CD4-positive, alpha-beta T cell treated with Interleukin-10 for 1 hour (primary cell): ENCODE measurements at regions not wholly inside any gene's neighbourhood (a gene's known extent, or its start where the extent isn't known, plus 50 kb on each side); places are given as distances from the start of the nearest gene placed in this dataset.
"Not testable (repeated sequence)": the region's sequence is repeated elsewhere in the genome, so short reads cannot be mapped to it uniquely, and the experiment has no call there.

Experiments
- DNase-seq: peaks from one replicate; pipeline ENCODE4 v3.0.0-alpha.2; 2020

DNA sequence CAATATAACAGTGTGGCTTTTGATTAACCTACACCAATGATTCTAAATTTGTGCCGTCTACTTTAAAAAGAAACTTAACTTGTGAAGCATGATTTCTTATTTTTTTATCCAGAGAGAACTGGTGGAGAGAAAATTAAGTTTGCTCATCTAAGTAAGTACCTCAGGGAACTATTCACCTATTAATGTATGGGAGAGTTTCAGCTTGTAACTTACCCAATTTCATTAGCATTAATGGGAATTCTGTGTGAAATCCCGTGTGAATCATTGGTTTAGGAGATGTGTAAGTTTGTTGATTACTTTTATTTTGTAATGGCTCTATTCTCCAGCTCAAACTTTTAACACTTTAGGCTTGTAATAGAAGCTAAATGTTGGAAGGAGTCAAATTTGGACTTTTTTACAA lies 1061.5 kb downstream of the TDRD15 start:
- no peak for DNase-seq

- DNase-seq, result not testable (repeated sequence)
These were observed 1062.6 kb downstream of the TDRD15 start for GRCh38 chr2:22186261-22186828.

- DNase-seq, result no peak
These were observed 1066.2 kb downstream of the TDRD15 start for GRCh38 chr2:22189893-22190480.

- no peak for DNase-seq
These were observed 1070.5 kb downstream of the TDRD15 start for GRCh38 chr2:22194218-22194617.

- no peak for DNase-seq
These were observed 1073.0 kb downstream of the TDRD15 start for GRCh38 chr2:22196806-22197205.

GRCh38 chr2:22198381-22199283 lies 1074.9 kb downstream of the TDRD15 start:
- DNase-seq, result no peak

- no peak for DNase-seq
These were observed 1076.2 kb downstream of the TDRD15 start for GRCh38 chr2:22199994-22200393.

DNA sequence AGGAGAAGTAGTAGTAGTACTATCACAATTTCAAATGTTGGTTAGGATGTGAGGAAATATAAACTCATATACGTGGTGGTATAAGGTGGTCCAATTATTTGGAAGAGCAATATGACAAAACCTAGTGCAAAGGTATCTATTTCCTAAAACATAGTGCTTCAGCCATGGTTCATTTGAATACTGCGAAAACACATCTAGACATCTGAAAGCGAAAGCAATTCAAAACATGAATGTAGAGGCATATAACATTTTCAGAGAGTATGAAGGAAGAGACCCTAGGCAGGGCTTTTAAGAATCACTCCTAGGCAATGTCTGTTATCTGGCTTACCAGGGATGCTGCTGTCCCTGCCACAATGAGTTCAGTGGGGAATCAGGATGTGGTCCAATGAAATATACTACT lies 1085.8 kb downstream of the TDRD15 start:
- DNase-seq, result no peak

DNA sequence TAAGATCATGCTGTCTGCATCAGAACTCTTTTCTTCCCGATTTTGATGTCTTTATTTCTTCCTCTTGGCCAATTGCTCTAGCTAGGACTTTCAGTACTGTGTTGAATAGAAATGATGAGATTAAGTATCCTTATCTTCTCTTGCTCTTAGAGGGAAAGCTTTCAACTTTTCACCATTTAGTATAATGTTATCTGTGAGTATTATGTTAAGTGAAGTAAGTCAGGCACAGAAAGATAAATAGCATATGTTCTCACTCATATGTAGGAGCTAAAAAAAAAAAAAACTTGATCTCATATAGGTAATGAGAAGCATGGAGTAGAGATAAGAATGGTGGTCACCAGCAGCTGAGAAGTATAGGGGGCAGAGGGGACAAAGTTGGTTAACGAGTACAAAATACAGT lies 1089.5 kb downstream of the TDRD15 start:
- DNase-seq, result no peak

DNA sequence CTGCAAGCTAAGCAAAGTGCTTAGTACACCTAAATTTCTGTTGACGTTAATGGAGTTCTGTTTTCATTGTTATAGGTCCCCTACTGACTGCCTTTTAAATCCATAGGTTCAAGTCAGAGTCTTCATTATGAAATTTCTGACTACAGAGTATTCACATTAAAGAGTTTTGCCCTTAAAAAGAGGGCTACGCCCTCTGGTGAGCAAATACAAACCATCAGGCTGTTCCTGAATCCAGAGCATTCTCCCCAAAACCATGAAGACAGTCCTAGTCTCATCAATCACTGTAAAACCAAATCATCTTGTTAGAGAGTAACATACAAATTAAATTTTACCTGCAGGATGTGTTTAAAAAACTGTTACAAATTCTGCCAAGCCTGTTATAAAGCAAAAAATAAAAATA lies 1091.7 kb downstream of the TDRD15 start:
- no peak for DNase-seq

GRCh38 chr2:22217881-22218280 lies 1094.1 kb downstream of the TDRD15 start:
- no peak for DNase-seq

DNA sequence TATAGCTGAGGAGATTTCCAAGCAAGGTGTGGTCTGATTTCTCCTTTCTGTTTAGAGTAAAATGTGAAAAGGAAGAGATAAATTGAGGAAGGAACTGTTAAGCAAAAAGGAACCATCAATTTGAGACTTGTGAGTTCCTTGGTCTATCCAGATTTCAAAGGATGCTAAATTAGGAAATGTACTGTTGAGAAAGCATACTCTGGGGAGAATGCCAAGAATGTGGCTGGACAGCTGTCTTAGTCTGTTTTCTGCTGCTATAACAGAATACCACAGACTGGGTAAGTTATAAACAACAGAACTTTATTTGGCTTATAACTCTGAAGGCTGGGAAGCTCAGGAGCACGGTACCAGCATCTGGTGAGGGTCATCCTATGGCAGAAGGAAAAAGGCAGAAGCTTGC lies 1097.2 kb downstream of the TDRD15 start:
- DNase-seq, result no peak

- DNase-seq, result no peak
These were observed 1115.2 kb downstream of the TDRD15 start for GRCh38 chr2:22238967-22239366.

DNA sequence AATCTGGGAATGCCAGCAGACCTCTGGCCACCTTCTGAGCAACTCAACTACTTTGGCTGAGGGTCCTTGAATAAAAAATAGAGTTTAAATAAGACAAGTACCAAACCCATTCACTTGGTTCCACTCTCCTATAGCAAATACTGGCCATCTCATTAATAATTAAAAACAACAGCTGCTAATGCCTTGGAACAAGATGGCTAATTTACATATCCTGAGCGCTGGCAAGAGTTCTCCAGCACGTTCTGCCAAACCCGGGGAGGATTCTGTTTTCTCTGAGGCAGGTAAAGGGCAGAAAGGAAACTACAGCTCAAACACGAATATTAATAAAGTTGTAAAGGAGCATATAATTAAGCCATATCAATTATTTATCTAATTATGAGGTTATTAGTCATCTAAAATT lies 1123.7 kb downstream of the TDRD15 start:
- DNase-seq, result no peak

DNA sequence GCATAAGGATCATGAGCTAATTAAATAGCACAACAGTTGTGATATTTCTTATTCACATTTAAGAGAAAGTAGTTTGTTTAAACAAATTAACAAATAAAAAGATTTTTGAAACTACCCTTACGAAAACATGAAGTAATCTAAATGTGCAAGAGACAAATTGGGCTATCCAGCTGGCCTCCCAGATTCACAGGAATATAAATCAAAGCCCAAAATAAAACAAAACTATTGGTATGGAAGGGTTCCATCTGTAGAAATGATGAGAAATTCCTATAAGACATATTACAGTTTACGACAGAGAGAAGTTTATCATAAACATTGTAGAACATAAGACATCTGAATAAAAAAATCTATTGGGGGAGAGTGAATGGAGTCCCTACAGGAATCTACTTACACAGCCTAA lies 1125.1 kb downstream of the TDRD15 start:
- no peak for DNase-seq

GRCh38 chr2:22253171-22253570 lies 1129.4 kb downstream of the TDRD15 start:
- no peak for DNase-seq

GRCh38 chr2:22261165-22261564 lies 1123.8 kb upstream of the KLHL29 start:
- no peak for DNase-seq

- DNase-seq, result no peak
These were observed 1114.6 kb upstream of the KLHL29 start for GRCh38 chr2:22270341-22270740.

GRCh38 chr2:22273853-22274252 lies 1111.1 kb upstream of the KLHL29 start:
- DNase-seq, result no peak

- no peak for DNase-seq
These were observed 1110.3 kb upstream of the KLHL29 start for GRCh38 chr2:22274661-22275060.

- DNase-seq, result no peak
These were observed 1108.3 kb upstream of the KLHL29 start for GRCh38 chr2:22276696-22277095.

- no peak for DNase-seq
These were observed 1105.4 kb upstream of the KLHL29 start for GRCh38 chr2:22279541-22279940.

DNA sequence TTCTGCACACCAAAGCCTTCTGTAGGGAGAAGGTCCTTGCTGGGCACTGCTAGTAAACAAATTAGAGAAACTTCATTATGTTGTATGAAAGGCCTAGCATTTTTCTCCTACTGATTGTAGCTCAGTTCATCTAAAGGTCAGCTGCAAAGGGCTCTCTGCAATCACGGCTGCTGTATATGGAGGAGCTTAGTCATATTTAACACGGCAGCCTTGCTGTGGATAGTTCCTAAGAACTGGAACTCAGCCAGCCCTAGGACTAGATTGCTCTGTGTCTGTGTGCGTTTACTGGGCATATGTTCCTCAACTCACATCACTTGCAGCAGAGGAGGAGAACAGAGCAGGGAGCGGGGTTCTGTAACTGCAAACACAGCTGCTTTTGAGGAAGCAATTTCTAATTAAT lies 1103.9 kb upstream of the KLHL29 start:
- no peak for DNase-seq

- no peak for DNase-seq
These were observed 1102.8 kb upstream of the KLHL29 start for GRCh38 chr2:22282220-22282619.
